DND-41 (cell line): ENCODE measurements at regions not wholly inside any gene's neighbourhood (a gene's known extent, or its start where the extent isn't known, plus 50 kb on each side); places are given as distances from the start of the nearest gene placed in this dataset.

Experiments used
- ATAC-seq: fragments of 200-7000 bp; cut with Tn5 transposase; 3 replicates; pipeline ENCODE4 v1.9.1; 2021; ENCODE audit warnings: low read depth; ENCODE audit not compliant: insufficient read depth
- DNase-seq: peaks from one replicate; pipeline ENCODE4 v3.0.0-alpha.2; 2020
- H2AFZ ChIP-seq: 2 replicates; pipeline ENCODE4 v1.6.0; 2012; ENCODE audit warnings: low read depth, low read length
- H3K27ac ChIP-seq: 2 replicates; pipeline ENCODE4 v1.5.1; 2012; ENCODE audit warnings: low read length, inconsistent platforms
- H3K27me3 ChIP-seq: fragments of 200-600 bp; sonication (generic); 2 replicates; pipeline ENCODE4 v1.6.0; 2012; ENCODE audit warnings: low read length, mild to moderate bottlenecking, inconsistent platforms; ENCODE audit not compliant: insufficient read depth, poor library complexity
- H3K36me3 ChIP-seq: 2 replicates; pipeline ENCODE4 v1.5.1; 2012; ENCODE audit warnings: low read length, inconsistent platforms; ENCODE audit not compliant: insufficient read depth
- H3K4me1 ChIP-seq: 2 replicates; pipeline ENCODE4 v1.5.1; 2012; ENCODE audit warnings: mild to moderate bottlenecking, low read length; ENCODE audit not compliant: insufficient read depth
- H3K4me2 ChIP-seq: 2 replicates; pipeline ENCODE4 v1.6.0; 2012; ENCODE audit warnings: mild to moderate bottlenecking, moderate library complexity, low read length, inconsistent platforms; ENCODE audit not compliant: insufficient read depth
- H3K4me3 ChIP-seq, 2 experiments: fragments of 200-600 bp in 1 of 2; shearing (Covaris generic) in 1 of 2; 2 replicates each; pipeline ENCODE4 v1.5.1; 2012 to 2016; ENCODE audit warnings: inconsistent platforms in 2 of 2, low read length in 2 of 2, mild to moderate bottlenecking in 2 of 2, low read depth in 1 of 2, moderate library complexity in 1 of 2
- H3K79me2 ChIP-seq: 2 replicates; pipeline ENCODE4 v1.6.0; 2012; ENCODE audit warnings: low read length, inconsistent platforms; ENCODE audit not compliant: insufficient read depth
- H3K9ac ChIP-seq: 2 replicates; pipeline ENCODE4 v1.6.0; 2012; ENCODE audit warnings: low read depth, mild to moderate bottlenecking, inconsistent platforms, low read length, moderate library complexity
- H3K9me3 ChIP-seq: 2 replicates; pipeline ENCODE4 v1.5.1; 2012; ENCODE audit warnings: low read length, moderate library complexity, mild to moderate bottlenecking, inconsistent platforms; ENCODE audit not compliant: insufficient read depth, severe bottlenecking
- H4K20me1 ChIP-seq: 2 replicates; pipeline ENCODE4 v1.6.0; 2012; ENCODE audit warnings: low read length; ENCODE audit not compliant: insufficient read depth
- EZH2 ChIP-seq: IDR thresholded peaks from 3 replicates; pipeline ENCODE4 v1.6.1; 2012; ENCODE audit warnings: borderline replicate concordance, low read depth, mild to moderate bottlenecking, moderate library complexity, low read length, inconsistent platforms; ENCODE audit not compliant: severe bottlenecking
- TF ChIP-seq, protein P1 (sequence below): IDR thresholded peaks from 2 replicates; pipeline ENCODE4 v1.5.1; 2012; ENCODE audit warnings: borderline replicate concordance, low read length, moderate library complexity, mild to moderate bottlenecking; ENCODE audit not compliant: poor library complexity, severe bottlenecking; ENCODE audit errors: extremely low read depth

DNA sequence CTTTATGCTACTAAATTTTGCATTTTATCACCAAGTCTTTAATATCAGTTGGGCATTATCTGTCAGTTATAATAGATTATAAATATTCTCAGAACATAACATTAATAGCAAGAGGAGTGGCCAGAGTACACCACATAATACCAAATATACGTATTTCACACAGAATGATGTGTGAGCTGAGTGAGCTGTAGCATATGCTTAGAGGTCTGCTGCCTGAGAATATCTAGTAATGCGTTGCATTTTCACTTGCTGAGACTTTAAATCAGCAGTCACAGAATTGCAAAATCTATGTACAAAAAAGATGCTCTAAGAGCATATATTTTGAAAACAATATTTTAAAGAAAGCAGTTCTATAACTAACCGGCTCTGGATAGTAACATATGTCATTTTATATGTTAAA lies 921.1 kb upstream of the EDIL3 start:
- no peaks in the 10 kb centered on the region for H3K36me3 ChIP-seq
- H3K79me2 ChIP-seq: no peaks in the 10 kb centered on the region
- no peak overlapping the region for H3K9ac ChIP-seq
- TF ChIP-seq EZH2: no peak
- TF ChIP-seq, protein P1, sequence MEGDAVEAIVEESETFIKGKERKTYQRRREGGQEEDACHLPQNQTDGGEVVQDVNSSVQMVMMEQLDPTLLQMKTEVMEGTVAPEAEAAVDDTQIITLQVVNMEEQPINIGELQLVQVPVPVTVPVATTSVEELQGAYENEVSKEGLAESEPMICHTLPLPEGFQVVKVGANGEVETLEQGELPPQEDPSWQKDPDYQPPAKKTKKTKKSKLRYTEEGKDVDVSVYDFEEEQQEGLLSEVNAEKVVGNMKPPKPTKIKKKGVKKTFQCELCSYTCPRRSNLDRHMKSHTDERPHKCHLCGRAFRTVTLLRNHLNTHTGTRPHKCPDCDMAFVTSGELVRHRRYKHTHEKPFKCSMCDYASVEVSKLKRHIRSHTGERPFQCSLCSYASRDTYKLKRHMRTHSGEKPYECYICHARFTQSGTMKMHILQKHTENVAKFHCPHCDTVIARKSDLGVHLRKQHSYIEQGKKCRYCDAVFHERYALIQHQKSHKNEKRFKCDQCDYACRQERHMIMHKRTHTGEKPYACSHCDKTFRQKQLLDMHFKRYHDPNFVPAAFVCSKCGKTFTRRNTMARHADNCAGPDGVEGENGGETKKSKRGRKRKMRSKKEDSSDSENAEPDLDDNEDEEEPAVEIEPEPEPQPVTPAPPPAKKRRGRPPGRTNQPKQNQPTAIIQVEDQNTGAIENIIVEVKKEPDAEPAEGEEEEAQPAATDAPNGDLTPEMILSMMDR: no peak
- H3K27ac ChIP-seq: no peak overlapping the region
- H3K4me2 ChIP-seq: no peak overlapping the region
- no peaks in the 10 kb centered on the region for H3K27me3 ChIP-seq
- no peaks in the 10 kb centered on the region for H3K4me1 ChIP-seq
- no peak for DNase-seq
- H4K20me1 ChIP-seq: no peaks in the 10 kb centered on the region
- no peaks in the 10 kb centered on the region for H3K9me3 ChIP-seq
- no peak overlapping the region for H3K4me3 ChIP-seq
- ATAC-seq: no peak
- H2AFZ ChIP-seq: no peak overlapping the region

DNA sequence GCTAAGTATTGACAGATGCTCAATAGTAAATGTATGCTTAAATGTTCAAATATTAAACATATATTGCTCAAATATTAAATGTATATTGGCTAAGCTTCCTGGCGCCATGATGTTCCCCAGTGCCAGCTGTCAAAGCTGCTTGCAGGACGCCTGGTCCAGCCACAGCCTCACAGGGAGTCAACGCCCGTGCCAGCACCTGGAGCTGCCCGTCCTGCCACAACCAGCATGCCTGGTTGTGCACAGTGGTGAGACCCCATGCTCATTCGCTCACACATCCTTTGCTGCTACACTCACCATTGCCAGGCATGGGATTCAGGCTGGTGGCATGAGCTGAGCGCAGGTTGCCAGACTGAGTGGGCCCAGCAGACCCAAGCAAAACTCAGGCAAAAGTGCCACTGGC lies 926.9 kb upstream of the EDIL3 start:
- TF ChIP-seq, protein P1: no peak
- no peak for TF ChIP-seq EZH2
- no peaks in the 10 kb centered on the region for H3K27me3 ChIP-seq
- H3K9me3 ChIP-seq: no peaks in the 10 kb centered on the region
- DNase-seq (no peak), ATAC-seq (no peak)
- no peak overlapping the region for H3K9ac ChIP-seq
- H3K79me2 ChIP-seq: no peaks in the 10 kb centered on the region
- no peaks in the 10 kb centered on the region for H3K4me1 ChIP-seq
- no peaks in the 10 kb centered on the region for H3K36me3 ChIP-seq
- no peak overlapping the region for H2AFZ ChIP-seq
- no peak overlapping the region for H3K4me3 ChIP-seq
- no peak overlapping the region for H3K27ac ChIP-seq
- no peaks in the 10 kb centered on the region for H4K20me1 ChIP-seq
- no peak overlapping the region for H3K4me2 ChIP-seq

DNA sequence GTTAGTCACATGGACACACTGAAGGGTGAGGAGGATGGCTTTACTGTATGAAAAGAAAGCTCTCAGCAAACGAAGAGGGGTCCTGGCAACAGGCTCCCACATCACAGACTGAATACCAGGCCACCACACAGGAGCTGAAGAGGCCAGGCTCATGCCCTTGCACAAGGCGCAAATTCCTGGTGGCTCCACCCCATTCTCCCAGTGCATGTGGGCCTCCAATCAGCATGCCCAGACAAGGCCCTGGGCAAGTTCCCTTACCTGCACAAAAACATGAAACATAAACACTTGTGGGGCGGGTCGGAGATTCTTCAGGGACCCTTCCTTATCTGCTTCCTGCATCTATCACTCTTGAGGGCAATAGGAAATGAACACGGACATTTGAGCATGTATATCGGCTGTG lies 935.8 kb upstream of the EDIL3 start:
- H3K4me3 ChIP-seq: no peak overlapping the region
- no peak for ATAC-seq
- no peaks in the 10 kb centered on the region for H3K36me3 ChIP-seq
- H2AFZ ChIP-seq: no peak overlapping the region
- H3K4me1 ChIP-seq: no peaks in the 10 kb centered on the region
- no peak overlapping the region for H3K9ac ChIP-seq
- no peak overlapping the region for H3K4me2 ChIP-seq
- no peaks in the 10 kb centered on the region for H4K20me1 ChIP-seq
- no peak for TF ChIP-seq EZH2
- TF ChIP-seq, protein P1: no peak
- DNase-seq: no peak
- H3K27me3 ChIP-seq: no peaks in the 10 kb centered on the region
- H3K9me3 ChIP-seq: no peaks in the 10 kb centered on the region
- H3K79me2 ChIP-seq: no peaks in the 10 kb centered on the region
- H3K27ac ChIP-seq: no peak overlapping the region

DNA sequence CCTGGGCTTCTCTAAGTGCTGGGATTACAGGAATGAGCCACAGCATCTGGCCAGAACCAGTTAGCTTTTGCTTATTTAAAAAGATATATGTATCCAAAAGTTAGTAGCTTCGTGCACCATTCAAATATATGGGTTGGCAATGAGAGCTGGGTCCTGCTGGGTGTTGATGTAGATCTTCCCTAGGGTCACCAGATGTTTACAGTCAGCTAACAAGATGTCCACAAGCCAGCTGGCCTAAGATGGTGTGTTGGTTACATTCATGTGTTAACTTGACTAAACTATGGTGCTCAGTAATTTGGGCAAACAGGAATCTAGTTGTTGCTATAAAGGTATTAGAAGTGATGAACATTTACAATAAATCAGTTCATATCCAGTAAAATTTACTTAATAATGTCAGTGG lies 948.6 kb upstream of the EDIL3 start:
- Histone ChIP-seq H3K27ac (no peak overlapping the region), H2AFZ (no peak overlapping the region), H3K9me3 (no peaks in the 10 kb centered on the region), H3K79me2 (no peaks in the 10 kb centered on the region), H3K36me3 (no peaks in the 10 kb centered on the region), H3K4me3 (no peak overlapping the region), H3K9ac (no peak overlapping the region), H3K27me3 (no peaks in the 10 kb centered on the region), H4K20me1 (no peaks in the 10 kb centered on the region), H3K4me1 (no peaks in the 10 kb centered on the region), H3K4me2 (no peak overlapping the region)
- ATAC-seq: no peak
- TF ChIP-seq, protein P1: no peak
- no peak for TF ChIP-seq EZH2
- no peak for DNase-seq
